Mucosa of rectum (tissue), 2 donors: ENCODE measurements at regions not wholly inside any gene's neighbourhood (a gene's known extent, or its start where the extent isn't known, plus 50 kb on each side); places are given as distances from the start of the nearest gene placed in this dataset.
"Not testable (repeated sequence)": the region's sequence is repeated elsewhere in the genome, so short reads cannot be mapped to it uniquely, and the experiment has no call there.

Source experiments
- H3K27ac ChIP-seq, 2 donors: one replicate each; pipeline ENCODE4 v1.7.0; 2013; ENCODE audit warnings: inconsistent platforms in 2 of 2, low read depth in 2 of 2, low read length in 2 of 2
- H3K27me3 ChIP-seq, 2 donors: one replicate each; pipeline ENCODE4 v1.7.0; 2013; ENCODE audit warnings: low read length in 2 of 2; ENCODE audit not compliant: control insufficient read depth in 2 of 2, insufficient read depth in 2 of 2
- H3K36me3 ChIP-seq, 2 donors: one replicate each; pipeline ENCODE4 v1.7.0; 2013; ENCODE audit warnings: low read length in 2 of 2; ENCODE audit not compliant: control insufficient read depth in 2 of 2, insufficient read depth in 2 of 2
- H3K4me1 ChIP-seq, 2 donors: one replicate each; pipeline ENCODE4 v1.7.0; 2013; ENCODE audit warnings: low read length in 2 of 2, mild to moderate bottlenecking in 1 of 2; ENCODE audit not compliant: control insufficient read depth in 2 of 2, insufficient read depth in 2 of 2
- H3K4me3 ChIP-seq, 2 donors: one replicate each; pipeline ENCODE4 v1.7.0; 2013; ENCODE audit warnings: low read length in 2 of 2
- H3K9ac ChIP-seq, 2 donors: one replicate each; pipeline ENCODE4 v1.7.0; 2013; ENCODE audit warnings: low read length in 2 of 2, low read depth in 1 of 2, mild to moderate bottlenecking in 1 of 2
- H3K9me3 ChIP-seq, 2 donors: one replicate each; pipeline ENCODE4 v1.7.0; 2013; ENCODE audit warnings: low read length in 2 of 2; ENCODE audit not compliant: control insufficient read depth in 2 of 2
- donor health status: healthy.
- donor health status: Normal muscosa, but diverticular disease.

DNA sequence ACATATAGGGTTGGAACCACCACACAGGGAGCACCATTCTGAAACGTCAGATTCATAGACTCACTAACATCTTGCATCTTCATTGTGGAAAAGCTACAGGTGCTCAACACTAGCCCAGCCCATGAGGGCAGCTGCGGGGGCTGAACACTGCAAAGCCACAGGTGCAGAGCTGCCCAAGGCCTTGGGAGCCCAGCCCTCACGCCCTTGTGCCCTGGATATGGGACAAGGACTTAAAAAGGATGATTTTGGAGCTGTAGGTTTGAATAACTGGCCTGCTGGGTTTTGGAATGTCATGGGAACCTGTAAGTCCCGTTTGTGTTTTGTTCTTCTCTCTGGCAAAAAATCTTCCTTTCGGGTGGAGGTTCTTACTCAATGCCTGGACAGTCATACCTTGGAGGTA lies 834.4 kb downstream of the FOXD4L5 start:
- H3K27ac ChIP-seq, H3K9ac ChIP-seq, H3K36me3 ChIP-seq, H3K27me3 ChIP-seq, H3K4me1 ChIP-seq, H3K4me3 ChIP-seq, H3K9me3 ChIP-seq: not testable (repeated sequence)

- H3K4me3 ChIP-seq, H3K36me3 ChIP-seq: not testable (repeated sequence)
These were observed 836.0 kb downstream of the FOXD4L5 start for GRCh38 chr9:64449025-64449424.

GRCh38 chr9:64444909-64445525 lies 840.0 kb downstream of the FOXD4L5 start:
- H3K9ac ChIP-seq: not testable (repeated sequence)

More at GRCh38 chr9:64449025-64449424, 836.0 kb downstream of the FOXD4L5 start:
- not testable (repeated sequence) for H3K9ac ChIP-seq, H3K27ac ChIP-seq, H3K9me3 ChIP-seq, H3K27me3 ChIP-seq, H3K4me1 ChIP-seq

GRCh38 chr9:64439747-64440146 lies 845.3 kb downstream of the FOXD4L5 start:
- H3K36me3 ChIP-seq, H3K4me1 ChIP-seq, H3K9ac ChIP-seq, H3K9me3 ChIP-seq, H3K27me3 ChIP-seq, H3K4me3 ChIP-seq, H3K27ac ChIP-seq: not testable (repeated sequence)

More at GRCh38 chr9:64444909-64445525, 840.0 kb downstream of the FOXD4L5 start:
- not testable (repeated sequence) for H3K36me3 ChIP-seq, H3K27me3 ChIP-seq, H3K9me3 ChIP-seq, H3K27ac ChIP-seq, H3K4me3 ChIP-seq, H3K4me1 ChIP-seq
